Epithelial cell of esophagus (primary cell): ENCODE measurements at regions not wholly inside any gene's neighbourhood (a gene's known extent, or its start where the extent isn't known, plus 50 kb on each side); places are given as distances from the start of the nearest gene placed in this dataset.

ENCODE experiments used
- DNase-seq: peaks from one replicate; pipeline ENCODE4 v3.0.0; 2010; ENCODE audit warnings: low read depth
- H3K4me3 ChIP-seq: 2 replicates; pipeline ENCODE4 v1.5.1; 2011; ENCODE audit warnings: mild to moderate bottlenecking, low read length, control low read depth
- TF ChIP-seq, protein P1 (sequence below): IDR thresholded peaks from 2 replicates; pipeline ENCODE4 v1.5.1; 2011; ENCODE audit warnings: low read depth, mild to moderate bottlenecking, low read length, control low read depth, inconsistent platforms; ENCODE audit not compliant: insufficient read depth; ENCODE audit errors: missing control alignments

DNA sequence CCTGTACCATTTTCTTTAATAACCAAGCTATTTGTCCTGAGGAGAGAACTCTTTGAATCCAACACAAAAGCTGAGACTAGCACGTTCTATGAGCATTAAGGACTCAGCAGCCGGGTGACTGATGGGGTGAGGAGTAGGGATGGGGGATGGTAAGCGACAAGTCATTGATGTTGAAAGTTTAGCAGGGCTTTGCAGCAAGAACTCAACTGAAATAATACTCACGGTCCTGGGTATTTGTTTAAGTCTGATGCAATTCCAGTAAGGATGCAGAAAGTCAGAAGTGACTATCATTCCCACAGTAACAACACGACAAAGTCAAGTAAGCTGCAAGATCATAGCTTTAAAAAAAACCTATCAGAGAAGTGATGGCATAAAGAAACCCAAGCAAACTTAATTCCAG lies 131.1 kb downstream of the ACTL7B start:
- no peak overlapping the region for H3K4me3 ChIP-seq
- peak; percentile 67 for DNase-seq

DNA sequence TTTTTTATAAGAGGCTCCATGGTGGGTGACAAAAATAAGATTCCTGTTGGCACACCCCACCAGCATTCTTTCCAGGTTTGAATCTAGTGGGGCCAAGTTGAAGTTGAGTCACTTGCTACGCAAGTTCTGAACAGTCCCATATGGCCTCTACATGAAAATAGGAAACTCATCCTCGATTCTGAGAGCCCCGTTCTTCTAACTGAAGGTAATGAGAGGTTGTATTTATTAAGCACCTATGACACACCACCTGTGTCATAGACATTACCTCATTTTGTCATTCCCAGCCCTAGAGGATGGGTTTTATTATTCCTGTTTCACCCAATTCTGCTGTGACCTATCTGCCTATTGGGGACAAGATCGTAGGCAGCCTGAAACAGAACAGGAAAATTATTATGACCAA lies 131.7 kb downstream of the ACTL7B start:
- no peak overlapping the region for H3K4me3 ChIP-seq
- peak; percentile 73 for DNase-seq
- TF ChIP-seq, protein P1, sequence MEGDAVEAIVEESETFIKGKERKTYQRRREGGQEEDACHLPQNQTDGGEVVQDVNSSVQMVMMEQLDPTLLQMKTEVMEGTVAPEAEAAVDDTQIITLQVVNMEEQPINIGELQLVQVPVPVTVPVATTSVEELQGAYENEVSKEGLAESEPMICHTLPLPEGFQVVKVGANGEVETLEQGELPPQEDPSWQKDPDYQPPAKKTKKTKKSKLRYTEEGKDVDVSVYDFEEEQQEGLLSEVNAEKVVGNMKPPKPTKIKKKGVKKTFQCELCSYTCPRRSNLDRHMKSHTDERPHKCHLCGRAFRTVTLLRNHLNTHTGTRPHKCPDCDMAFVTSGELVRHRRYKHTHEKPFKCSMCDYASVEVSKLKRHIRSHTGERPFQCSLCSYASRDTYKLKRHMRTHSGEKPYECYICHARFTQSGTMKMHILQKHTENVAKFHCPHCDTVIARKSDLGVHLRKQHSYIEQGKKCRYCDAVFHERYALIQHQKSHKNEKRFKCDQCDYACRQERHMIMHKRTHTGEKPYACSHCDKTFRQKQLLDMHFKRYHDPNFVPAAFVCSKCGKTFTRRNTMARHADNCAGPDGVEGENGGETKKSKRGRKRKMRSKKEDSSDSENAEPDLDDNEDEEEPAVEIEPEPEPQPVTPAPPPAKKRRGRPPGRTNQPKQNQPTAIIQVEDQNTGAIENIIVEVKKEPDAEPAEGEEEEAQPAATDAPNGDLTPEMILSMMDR: no peak

More for the DNA sequence above, 131.1 kb downstream of the ACTL7B start:
- TF ChIP-seq, protein P1: no peak

DNA sequence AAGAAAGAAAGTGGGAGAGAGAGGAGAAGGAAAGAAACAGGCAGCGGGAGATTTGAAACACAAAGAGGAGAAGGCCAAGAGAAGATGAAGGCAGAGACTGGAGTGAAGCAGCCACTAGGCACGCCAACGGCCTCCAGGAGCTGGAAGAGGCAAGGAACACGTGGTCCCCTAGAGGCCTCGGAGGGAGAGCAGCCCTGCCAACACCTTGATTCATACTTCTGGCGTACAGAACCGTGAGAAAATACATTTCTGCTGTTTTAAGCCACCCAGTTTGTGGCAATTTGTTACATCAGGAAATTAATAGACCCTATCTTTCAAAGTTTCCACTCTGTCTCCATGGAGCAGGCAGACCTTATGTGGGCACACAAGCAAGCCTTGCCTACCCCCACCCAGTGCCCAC lies 133.4 kb downstream of the ACTL7B start:
- TF ChIP-seq, protein P1: no peak
- no peak for DNase-seq
- H3K4me3 ChIP-seq: no peak overlapping the region

DNA sequence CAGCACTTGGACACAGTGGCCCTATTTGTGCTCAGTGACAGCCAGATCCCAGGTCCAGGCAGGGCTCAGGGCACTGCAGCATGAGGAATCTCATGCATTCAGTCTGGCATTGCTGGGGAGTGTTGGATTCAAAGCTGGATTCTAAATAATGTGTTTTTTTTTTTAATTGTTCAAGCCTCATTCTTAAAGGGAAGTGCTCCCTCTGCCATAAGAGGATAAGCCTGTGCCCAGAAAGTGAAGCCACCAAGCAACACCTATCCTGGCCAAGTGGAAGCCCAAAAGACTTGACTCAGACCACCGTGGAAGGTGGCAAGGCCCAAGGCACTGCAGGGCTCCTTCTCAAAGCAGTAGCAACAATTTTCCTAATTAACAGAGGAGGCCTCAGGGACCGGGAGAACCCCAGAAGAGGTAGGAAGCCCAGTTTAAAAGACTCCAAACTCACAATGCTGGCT lies 135.6 kb downstream of the ACTL7B start:
- H3K4me3 ChIP-seq: no peak overlapping the region
- no peak for DNase-seq
- TF ChIP-seq, protein P1: no peak

DNA sequence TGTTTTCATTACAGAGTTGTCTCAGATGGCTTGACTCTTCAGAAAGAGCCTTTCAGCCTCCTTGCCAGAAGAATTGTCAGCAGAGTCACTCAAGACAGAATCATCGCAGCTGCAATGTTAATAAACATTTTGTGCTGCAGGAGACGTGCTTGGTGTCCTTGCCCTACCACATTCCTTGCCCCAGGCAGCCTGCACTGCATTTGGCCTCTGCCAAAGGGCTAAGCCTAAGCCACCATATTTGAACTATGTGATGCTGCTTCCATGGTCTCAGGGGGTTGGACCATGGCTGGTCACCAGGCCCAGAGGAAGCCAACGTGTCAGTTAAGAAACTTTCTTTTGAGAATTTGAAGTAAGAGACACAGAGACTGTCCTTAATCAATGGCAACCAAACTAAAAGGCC lies 145.4 kb downstream of the ACTL7B start:
- DNase-seq: no peak
- TF ChIP-seq, protein P1: no peak
- H3K4me3 ChIP-seq: no peak overlapping the region

DNA sequence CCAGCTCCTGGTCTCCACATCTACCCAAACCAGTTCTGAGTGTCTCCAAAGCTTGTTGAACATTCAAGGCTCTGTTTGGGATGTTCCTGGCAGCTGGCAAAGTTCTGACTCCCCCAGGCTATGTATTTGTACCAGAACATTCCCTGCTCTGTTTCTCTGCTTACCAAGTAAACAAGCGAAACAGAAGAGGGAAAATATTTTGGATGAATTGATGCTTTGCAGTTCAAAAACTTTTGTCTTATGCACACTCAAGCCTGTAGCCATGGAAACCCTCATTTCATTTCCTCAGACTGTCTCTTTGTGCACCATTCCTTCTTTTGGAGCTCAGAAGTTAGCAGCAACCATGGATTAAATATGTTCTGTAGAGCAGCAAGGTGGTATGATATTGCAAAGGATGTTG lies 145.8 kb downstream of the ACTL7B start:
- DNase-seq: no peak
- TF ChIP-seq, protein P1: no peak
- H3K4me3 ChIP-seq: no peak overlapping the region

DNA sequence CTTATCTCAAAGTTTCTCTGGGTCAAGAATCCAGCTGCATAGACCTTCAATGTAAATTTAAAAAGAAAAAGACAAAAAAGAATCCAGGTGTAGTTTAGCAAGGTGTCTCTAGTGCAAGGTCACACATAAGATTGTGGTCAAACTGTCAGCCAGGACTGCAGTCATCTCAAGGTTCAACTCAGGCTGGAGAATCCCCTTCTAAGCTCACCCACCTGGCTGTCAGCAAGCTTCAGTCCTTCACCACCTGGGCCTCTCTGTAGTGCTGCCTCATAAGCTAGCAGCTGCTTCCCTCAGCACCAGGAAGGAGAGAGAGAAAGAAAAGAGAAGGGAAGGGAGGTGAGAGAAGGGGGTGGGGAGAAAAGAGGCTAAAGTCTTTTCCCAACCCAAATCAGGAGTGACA lies 146.7 kb downstream of the ACTL7B start:
- DNase-seq: no peak
- TF ChIP-seq, protein P1: no peak
- no peak overlapping the region for H3K4me3 ChIP-seq
